ENCODE measurements at regions not wholly inside any gene's neighbourhood (a gene's known extent, or its start where the extent isn't known, plus 50 kb on each side); places are given as distances from the start of the nearest gene placed in this dataset.
"Not testable (repeated sequence)": the region's sequence is repeated elsewhere in the genome, so short reads cannot be mapped to it uniquely, and the experiment has no call there.

- Histone ChIP-seq H3K27me3 (replicated peaks in 2 of 5; ENCODE audit: control insufficient read depth in 4 of 5, insufficient read depth in 5 of 5, low read length in 4 of 5) (peaks cover 0 to 1% (median 0%) of the 10 kb centered on the region in 5 experiments), H3K9me3 (ENCODE audit: control extremely low read depth in 1 of 5, control insufficient read depth in 4 of 5, insufficient read depth in 2 of 5, low read depth in 1 of 5, low read length in 4 of 5) (no peaks in the 10 kb centered on the region), H3K27ac (ENCODE audit: insufficient read depth in 1 of 2, low read depth in 1 of 2, low read length in 2 of 2, poor library complexity in 1 of 2, severe bottlenecking in 2 of 2) (no peak overlapping the region), H3K4me1 (ENCODE audit: control extremely low read depth in 1 of 4, control insufficient read depth in 4 of 4, insufficient read depth in 4 of 4, low read length in 3 of 4) (no peaks in the 10 kb centered on the region), H3K4me3 (ENCODE audit: control insufficient read depth in 1 of 7, extremely low read depth in 1 of 7, insufficient read depth in 4 of 7, low read depth in 2 of 7, low read length in 6 of 7) (no peak overlapping the region), H3K36me3 (ENCODE audit: control insufficient read depth in 4 of 4, insufficient read depth in 4 of 4, low read length in 3 of 4) (no peaks in the 10 kb centered on the region)
- CTCF ChIA-PET: no interaction called here
- no peak for DNase-seq
- POLR2A ChIA-PET: no interaction called here
- whole genome bisulfite sequencing (ENCODE audit: insufficient coverage): 95% methylated on average over 12 of the region's 12 CpGs
Observed at GRCh38 chr9:108053555-108054061, 564.0 kb upstream of the KLF4 start.

DNA sequence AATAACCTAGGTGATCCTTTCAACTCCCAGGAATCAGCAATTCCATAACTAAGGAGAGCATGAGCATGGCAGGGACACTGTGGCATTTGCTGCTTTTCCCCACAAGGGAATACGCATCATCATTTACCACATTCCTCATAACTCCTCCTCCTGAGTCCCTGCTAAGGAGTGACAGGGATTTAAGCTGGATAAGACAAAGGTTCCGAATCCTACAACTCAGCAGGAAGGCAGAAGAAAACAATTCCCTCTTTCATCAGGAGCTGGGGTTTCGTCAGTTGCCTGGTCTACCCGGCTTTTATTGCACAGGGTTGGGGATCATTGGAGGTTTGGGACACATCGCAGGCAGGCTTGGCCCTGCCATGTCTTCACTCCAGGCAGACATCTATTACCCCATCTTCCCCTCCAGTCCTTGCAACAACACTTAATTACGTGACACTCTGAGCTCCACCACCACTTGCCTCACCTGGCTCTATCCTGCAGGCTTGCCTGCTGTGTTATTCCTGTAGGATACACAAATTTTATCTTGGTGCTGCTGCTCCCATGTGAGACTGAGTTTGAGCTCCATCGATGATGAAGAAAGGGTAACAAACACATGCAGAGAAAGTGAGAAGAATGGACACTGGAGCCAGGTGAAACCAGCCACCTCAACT is 563.0 kb upstream of the KLF4 start:
- CTCF ChIA-PET: no interaction called here
- H3K4me3 ChIP-seq (ENCODE audit: control insufficient read depth in 1 of 7, extremely low read depth in 1 of 7, insufficient read depth in 4 of 7, low read depth in 2 of 7, low read length in 6 of 7): no peak overlapping the region
- H3K4me1 ChIP-seq (ENCODE audit: control extremely low read depth in 1 of 4, control insufficient read depth in 4 of 4, insufficient read depth in 4 of 4, low read length in 3 of 4): no peaks in the 10 kb centered on the region
- 97% methylated on average over 7 of the region's 7 CpGs for WGBS (ENCODE audit: insufficient coverage)
- peaks cover 0 to 1% (median 0%) of the 10 kb centered on the region in 5 experiments for H3K27me3 ChIP-seq (replicated peaks in 2 of 5; ENCODE audit: control insufficient read depth in 4 of 5, insufficient read depth in 5 of 5, low read length in 4 of 5)
- H3K9me3 ChIP-seq (ENCODE audit: control extremely low read depth in 1 of 5, control insufficient read depth in 4 of 5, insufficient read depth in 2 of 5, low read depth in 1 of 5, low read length in 4 of 5): no peaks in the 10 kb centered on the region
- no peaks in the 10 kb centered on the region for H3K36me3 ChIP-seq (ENCODE audit: control insufficient read depth in 4 of 4, insufficient read depth in 4 of 4, low read length in 3 of 4)
- H3K27ac ChIP-seq (ENCODE audit: insufficient read depth in 1 of 2, low read depth in 1 of 2, low read length in 2 of 2, poor library complexity in 1 of 2, severe bottlenecking in 2 of 2): no peak overlapping the region
- no peak for DNase-seq
- POLR2A ChIA-PET: no interaction called here

GRCh38 chr9:108050894-108051293 is 561.3 kb upstream of the KLF4 start:
- H3K4me1 ChIP-seq (ENCODE audit: control extremely low read depth in 1 of 4, control insufficient read depth in 4 of 4, insufficient read depth in 4 of 4, low read length in 3 of 4): no peaks in the 10 kb centered on the region
- ChIA-PET POLR2A (no interaction called here), CTCF (no interaction called here)
- 92% methylated on average over 4 of the region's 4 CpGs for WGBS (ENCODE audit: insufficient coverage)
- H3K9me3 ChIP-seq (ENCODE audit: control extremely low read depth in 1 of 5, control insufficient read depth in 4 of 5, insufficient read depth in 2 of 5, low read depth in 1 of 5, low read length in 4 of 5): no peaks in the 10 kb centered on the region
- H3K36me3 ChIP-seq (ENCODE audit: control insufficient read depth in 4 of 4, insufficient read depth in 4 of 4, low read length in 3 of 4): no peaks in the 10 kb centered on the region
- no peak for DNase-seq
- no peak overlapping the region for H3K4me3 ChIP-seq (ENCODE audit: control insufficient read depth in 1 of 7, extremely low read depth in 1 of 7, insufficient read depth in 4 of 7, low read depth in 2 of 7, low read length in 6 of 7)
- H3K27me3 ChIP-seq (replicated peaks in 2 of 5; ENCODE audit: control insufficient read depth in 4 of 5, insufficient read depth in 5 of 5, low read length in 4 of 5): peaks cover 0 to 1% (median 0%) of the 10 kb centered on the region in 5 experiments
- no peak overlapping the region for H3K27ac ChIP-seq (ENCODE audit: insufficient read depth in 1 of 2, low read depth in 1 of 2, low read length in 2 of 2, poor library complexity in 1 of 2, severe bottlenecking in 2 of 2)

DNA sequence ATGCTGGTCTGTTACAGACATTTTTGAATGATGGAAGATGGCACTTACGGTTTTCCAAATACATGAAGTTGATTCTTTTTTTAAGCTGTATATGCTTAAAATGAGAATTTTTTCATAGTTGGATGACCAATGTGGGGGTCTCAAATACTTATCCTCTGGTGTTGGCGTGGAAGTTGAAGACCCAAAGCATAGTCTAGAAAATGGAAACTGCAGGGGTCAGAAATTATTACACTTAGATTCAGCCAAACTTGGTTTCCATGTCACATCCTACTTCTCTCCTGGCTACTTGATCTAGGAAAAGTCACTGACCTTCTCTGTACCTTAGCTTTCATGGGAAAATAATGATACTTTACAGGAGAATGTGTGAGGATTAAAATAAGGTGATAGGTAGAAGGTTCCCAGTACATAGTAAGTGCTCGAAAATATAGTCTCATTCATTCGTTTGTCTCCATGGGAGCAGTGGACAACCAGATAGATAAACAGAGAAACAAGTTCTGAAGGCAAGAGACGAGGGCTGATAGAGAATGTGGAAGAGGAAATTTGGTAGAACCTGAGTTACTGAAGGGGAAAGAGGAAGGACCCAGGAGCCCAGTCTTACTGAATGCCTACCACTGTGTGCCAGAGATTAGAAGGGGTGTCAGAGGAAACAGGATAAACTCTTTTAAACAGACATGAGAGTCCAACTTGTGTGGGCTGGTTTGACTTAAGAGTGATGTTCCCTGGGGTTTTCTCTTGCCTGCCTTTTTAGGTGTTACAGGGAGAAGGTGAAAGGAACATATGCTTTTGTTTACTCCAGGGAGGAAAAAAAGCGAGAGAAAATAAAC is 560.3 kb upstream of the KLF4 start:
- WGBS (ENCODE audit: insufficient coverage): 89% methylated on average over 5 of the region's 6 CpGs
- POLR2A ChIA-PET: no interaction called here
- H3K4me1 ChIP-seq (ENCODE audit: control extremely low read depth in 1 of 4, control insufficient read depth in 4 of 4, insufficient read depth in 4 of 4, low read length in 3 of 4): no peaks in the 10 kb centered on the region

DNA sequence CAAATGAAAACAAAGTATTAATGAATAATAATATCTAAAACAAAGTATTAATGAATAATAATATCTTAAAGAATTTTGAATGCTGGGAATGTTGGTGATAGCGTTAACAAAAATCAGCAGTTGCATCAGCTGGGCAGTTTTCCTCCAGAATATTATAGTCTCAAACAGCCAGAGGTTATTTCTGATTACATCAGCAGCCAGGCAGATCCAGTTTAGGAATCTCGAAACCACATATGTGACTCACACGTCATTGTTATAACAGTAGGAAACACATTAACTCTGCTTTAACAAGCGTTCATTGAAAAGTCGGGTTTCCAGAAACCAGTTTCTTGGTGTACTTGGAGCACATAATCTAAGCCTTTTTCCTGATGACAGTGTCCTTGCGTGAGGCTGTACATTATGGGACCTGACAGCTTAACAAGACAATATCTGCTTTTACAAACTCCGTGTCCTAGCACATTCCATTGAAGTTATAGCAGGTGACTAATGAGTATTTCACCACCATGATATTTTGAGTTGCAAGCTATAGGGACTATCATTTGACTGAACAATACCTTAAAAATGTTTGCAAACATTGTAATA is 559.5 kb upstream of the KLF4 start:
- CTCF ChIA-PET: no interaction called here
- Histone ChIP-seq H3K4me3 (ENCODE audit: control insufficient read depth in 1 of 7, extremely low read depth in 1 of 7, insufficient read depth in 4 of 7, low read depth in 2 of 7, low read length in 6 of 7) (no peak overlapping the region), H3K27me3 (replicated peaks in 2 of 5; ENCODE audit: control insufficient read depth in 4 of 5, insufficient read depth in 5 of 5, low read length in 4 of 5) (no peaks in the 10 kb centered on the region), H3K9me3 (ENCODE audit: control extremely low read depth in 1 of 5, control insufficient read depth in 4 of 5, insufficient read depth in 2 of 5, low read depth in 1 of 5, low read length in 4 of 5) (peaks cover 0 to 3% (median 0%) of the 10 kb centered on the region in 5 experiments), H3K27ac (ENCODE audit: insufficient read depth in 1 of 2, low read depth in 1 of 2, low read length in 2 of 2, poor library complexity in 1 of 2, severe bottlenecking in 2 of 2) (no peak overlapping the region), H3K4me1 (ENCODE audit: control extremely low read depth in 1 of 4, control insufficient read depth in 4 of 4, insufficient read depth in 4 of 4, low read length in 3 of 4) (no peaks in the 10 kb centered on the region), H3K36me3 (ENCODE audit: control insufficient read depth in 4 of 4, insufficient read depth in 4 of 4, low read length in 3 of 4) (no peaks in the 10 kb centered on the region)
- POLR2A ChIA-PET: no interaction called here
- WGBS (ENCODE audit: insufficient coverage): 83% methylated on average over 5 of the region's 7 CpGs
- DNase-seq: peak in 2 of 3 donors; percentile 5 to 7

More for the DNA sequence above, 560.3 kb upstream of the KLF4 start:
- DNase-seq: peak in 2 of 3 donors; percentile 7 to 40
- peaks cover 0 to 1% (median 0%) of the 10 kb centered on the region in 5 experiments for H3K27me3 ChIP-seq (replicated peaks in 2 of 5; ENCODE audit: control insufficient read depth in 4 of 5, insufficient read depth in 5 of 5, low read length in 4 of 5)
- H3K9me3 ChIP-seq (ENCODE audit: control extremely low read depth in 1 of 5, control insufficient read depth in 4 of 5, insufficient read depth in 2 of 5, low read depth in 1 of 5, low read length in 4 of 5): peaks cover 0 to 1% (median 0%) of the 10 kb centered on the region in 5 experiments
- H3K36me3 ChIP-seq (ENCODE audit: control insufficient read depth in 4 of 4, insufficient read depth in 4 of 4, low read length in 3 of 4): no peaks in the 10 kb centered on the region
- CTCF ChIA-PET: no interaction called here
- H3K27ac ChIP-seq (ENCODE audit: insufficient read depth in 1 of 2, low read depth in 1 of 2, low read length in 2 of 2, poor library complexity in 1 of 2, severe bottlenecking in 2 of 2): no peak overlapping the region
- no peak overlapping the region for H3K4me3 ChIP-seq (ENCODE audit: control insufficient read depth in 1 of 7, extremely low read depth in 1 of 7, insufficient read depth in 4 of 7, low read depth in 2 of 7, low read length in 6 of 7)

GRCh38 chr9:108048406-108049025 is 558.9 kb upstream of the KLF4 start:
- Histone ChIP-seq H3K36me3 (ENCODE audit: control insufficient read depth in 4 of 4, insufficient read depth in 4 of 4, low read length in 3 of 4) (no peaks in the 10 kb centered on the region), H3K27ac (ENCODE audit: insufficient read depth in 1 of 2, low read depth in 1 of 2, low read length in 2 of 2, poor library complexity in 1 of 2, severe bottlenecking in 2 of 2) (no peak overlapping the region), H3K27me3 (replicated peaks in 2 of 5; ENCODE audit: control insufficient read depth in 4 of 5, insufficient read depth in 5 of 5, low read length in 4 of 5) (no peaks in the 10 kb centered on the region), H3K9me3 (ENCODE audit: control extremely low read depth in 1 of 5, control insufficient read depth in 4 of 5, insufficient read depth in 2 of 5, low read depth in 1 of 5, low read length in 4 of 5) (peaks cover 0 to 7% (median 2%) of the 10 kb centered on the region in 5 experiments), H3K4me1 (ENCODE audit: control extremely low read depth in 1 of 4, control insufficient read depth in 4 of 4, insufficient read depth in 4 of 4, low read length in 3 of 4) (no peaks in the 10 kb centered on the region), H3K4me3 (ENCODE audit: control insufficient read depth in 1 of 7, extremely low read depth in 1 of 7, insufficient read depth in 4 of 7, low read depth in 2 of 7, low read length in 6 of 7) (no peak overlapping the region)
- no peak for DNase-seq
- POLR2A ChIA-PET: no interaction called here
- CTCF ChIA-PET: no interaction called here

DNA sequence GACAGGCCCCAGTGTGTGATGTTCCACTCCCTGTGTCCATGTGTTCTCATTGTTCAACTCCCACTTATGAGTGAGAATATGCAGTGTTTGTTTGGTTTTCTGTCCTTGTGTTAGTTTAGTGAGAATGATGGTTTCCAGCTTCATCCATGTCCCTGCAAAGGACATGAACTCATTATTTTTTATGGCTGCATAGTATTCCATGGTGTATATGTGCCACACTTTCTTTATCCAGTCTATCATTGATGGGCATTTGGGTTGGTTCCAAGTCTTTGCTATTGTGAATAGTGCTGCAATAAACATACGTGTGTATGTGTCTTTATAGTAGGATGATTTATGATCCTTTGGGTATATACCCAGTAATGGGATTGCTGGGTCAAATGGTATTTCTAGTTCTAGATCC is 558.2 kb upstream of the KLF4 start:
- DNase-seq; CTCF ChIA-PET; POLR2A ChIA-PET; H3K27ac ChIP-seq (ENCODE audit: insufficient read depth in 1 of 2, low read depth in 1 of 2, low read length in 2 of 2, poor library complexity in 1 of 2, severe bottlenecking in 2 of 2); H3K36me3 ChIP-seq (ENCODE audit: control insufficient read depth in 4 of 4, insufficient read depth in 4 of 4, low read length in 3 of 4); H3K27me3 ChIP-seq (replicated peaks in 2 of 5; ENCODE audit: control insufficient read depth in 4 of 5, insufficient read depth in 5 of 5, low read length in 4 of 5); H3K9me3 ChIP-seq (ENCODE audit: control extremely low read depth in 1 of 5, control insufficient read depth in 4 of 5, insufficient read depth in 2 of 5, low read depth in 1 of 5, low read length in 4 of 5); H3K4me3 ChIP-seq (ENCODE audit: control insufficient read depth in 1 of 7, extremely low read depth in 1 of 7, insufficient read depth in 4 of 7, low read depth in 2 of 7, low read length in 6 of 7); H3K4me1 ChIP-seq (ENCODE audit: control extremely low read depth in 1 of 4, control insufficient read depth in 4 of 4, insufficient read depth in 4 of 4, low read length in 3 of 4): not testable (repeated sequence)
- WGBS (ENCODE audit: insufficient coverage): no CpG with 5 or more reads among the region's 1 CpG

Measured in common myeloid progenitor, CD34-positive (primary cell).